GM21786 (cell line): ENCODE measurements at regions not wholly inside any gene's neighbourhood (a gene's known extent, or its start where the extent isn't known, plus 50 kb on each side); places are given as distances from the start of the nearest gene placed in this dataset.

Experiments
- ATAC-seq: cut with Tn5 transposase; IDR thresholded peaks from one replicate; pipeline ENCODE4 v1.9.1; 2021; ENCODE audit not compliant: unreplicated experiment

GRCh38 chr19:28859811-28860210 lies 353.1 kb downstream of the UQCRFS1 start:
- no peak for ATAC-seq

GRCh38 chr19:28858933-28859332 lies 354.0 kb downstream of the UQCRFS1 start:
- ATAC-seq = no peak

- ATAC-seq = no peak
These were observed 355.0 kb downstream of the UQCRFS1 start for GRCh38 chr19:28857967-28858366.

GRCh38 chr19:28855216-28855615 lies 357.7 kb downstream of the UQCRFS1 start:
- no peak for ATAC-seq

GRCh38 chr19:28847468-28847867 lies 365.5 kb downstream of the UQCRFS1 start:
- no peak for ATAC-seq

- ATAC-seq = no peak
These were observed 366.7 kb downstream of the UQCRFS1 start for GRCh38 chr19:28846094-28846812.

GRCh38 chr19:28843761-28844492 lies 369.0 kb downstream of the UQCRFS1 start:
- ATAC-seq = no peak

- ATAC-seq = no peak
These were observed 371.4 kb downstream of the UQCRFS1 start for GRCh38 chr19:28841531-28841930.

- no peak for ATAC-seq
These were observed 372.1 kb downstream of the UQCRFS1 start for GRCh38 chr19:28840891-28841290.

- no peak for ATAC-seq
These were observed 373.5 kb downstream of the UQCRFS1 start for GRCh38 chr19:28839455-28839854.

GRCh38 chr19:28838909-28839308 lies 374.0 kb downstream of the UQCRFS1 start:
- no peak for ATAC-seq

- no peak for ATAC-seq
These were observed 376.5 kb downstream of the UQCRFS1 start for GRCh38 chr19:28836421-28836820.

- ATAC-seq = no peak
These were observed 378.0 kb downstream of the UQCRFS1 start for GRCh38 chr19:28834996-28835395.

GRCh38 chr19:28831462-28831861 lies 381.5 kb downstream of the UQCRFS1 start:
- ATAC-seq = no peak

- ATAC-seq = no peak
These were observed 383.2 kb downstream of the UQCRFS1 start for GRCh38 chr19:28829762-28830161.

GRCh38 chr19:28829359-28829758 lies 383.6 kb downstream of the UQCRFS1 start:
- no peak for ATAC-seq

GRCh38 chr19:28828276-28828870 lies 384.6 kb downstream of the UQCRFS1 start:
- no peak for ATAC-seq

GRCh38 chr19:28827382-28827781 lies 385.6 kb downstream of the UQCRFS1 start:
- no peak for ATAC-seq

- ATAC-seq = no peak
These were observed 389.5 kb downstream of the UQCRFS1 start for GRCh38 chr19:28823338-28823961.

- ATAC-seq = no peak
These were observed 392.7 kb downstream of the UQCRFS1 start for GRCh38 chr19:28820289-28820688.

GRCh38 chr19:28815257-28815656 lies 397.7 kb downstream of the UQCRFS1 start:
- ATAC-seq = no peak

- no peak for ATAC-seq
These were observed 418.6 kb downstream of the UQCRFS1 start for GRCh38 chr19:28794301-28794700.
